K562 (cell line): ENCODE measurements at regions not wholly inside any gene's neighbourhood (a gene's known extent, or its start where the extent isn't known, plus 50 kb on each side); places are given as distances from the start of the nearest gene placed in this dataset.

Experiments
- ATAC-seq: fragments of 200-7000 bp; cut with Tn5 transposase; 3 replicates; pipeline ENCODE4 v1.9.1; 2020; ENCODE audit warnings: moderate library complexity
- BruUV-seq: library from RNA; stranded (reverse); fragments of 400-500 nt; replicated peaks from 2 replicates; lab custom pipeline; 2021; lab: Mats Ljungman, UMichigan
- CTCF ChIA-PET: fragments of 300-600 bp; formaldehyde crosslinking; extraction: SDS; loops from one replicate; lab custom pipeline; 2021; ENCODE audit warnings: low intra/inter-chr PET ratio; lab: Yijun Ruan, JAX
- POLR2A ChIA-PET: fragments of 300-600, 350-650 bp; sonication (Branson Sonifier 250); formaldehyde crosslinking; extraction: SDS; loops from one replicate; lab custom pipeline; 2021; ENCODE audit warnings: antibody characterized with exemption, inconsistent platforms; lab: Yijun Ruan, JAX
- DNase-seq, 4 experiments: peaks; one replicate each; pipeline versions ENCODE4 v3.0.0 to v3.0.0-alpha.2; 2011 to 2018; ENCODE audit warnings: low spot score in 3 of 4, mixed read lengths in 3 of 4; ENCODE audit errors: extremely low read depth in 1 of 4
- FAIRE-seq: peaks from 2 replicates; lab custom pipeline; 2011; peaks lifted over from hg19 to GRCh38; lab: Jason Lieb, UNC
- H2AFZ ChIP-seq: 2 replicates; pipeline ENCODE4 v1.6.0; 2011; ENCODE audit warnings: low read depth, low read length, control low read depth, inconsistent platforms
- H3K27ac ChIP-seq: fragments of 200-600 bp; 3 replicates; pipeline ENCODE4 v1.8.0; 2011; ENCODE audit warnings: low read depth, mild to moderate bottlenecking, control low read depth, inconsistent platforms, low read length, moderate library complexity, mixed read lengths; ENCODE audit errors: extremely low read depth
- H3K27me3 ChIP-seq, 2 experiments: fragments of 300-600 bp in 1 of 2; 2 replicates in 1 of 2; 3 replicates in 1 of 2; pipeline versions ENCODE4 v1.6.0 to v1.8.0; 2011; ENCODE audit warnings: inconsistent platforms in 2 of 2, low read length in 2 of 2, mild to moderate bottlenecking in 1 of 2, mixed read lengths in 1 of 2, moderate library complexity in 1 of 2; ENCODE audit not compliant: control insufficient read depth in 2 of 2, insufficient read depth in 2 of 2
- H3K36me3 ChIP-seq: fragments of 300-600 bp; 3 replicates; pipeline ENCODE4 v1.8.0; 2011; ENCODE audit warnings: mild to moderate bottlenecking, low read length, inconsistent platforms; ENCODE audit not compliant: control insufficient read depth, insufficient read depth
- H3K4me1 ChIP-seq, 2 experiments: fragments of 200-600 bp in 1 of 2; replicated peaks in 1 of 2; 2 replicates in 1 of 2; 3 replicates in 1 of 2; pipeline versions ENCODE4 v1.5.1 to v1.8.0; 2011; ENCODE audit warnings: inconsistent platforms in 2 of 2, low read length in 2 of 2, mild to moderate bottlenecking in 1 of 2, mixed read lengths in 1 of 2, moderate library complexity in 1 of 2; ENCODE audit not compliant: control insufficient read depth in 2 of 2, insufficient read depth in 2 of 2
- H3K4me2 ChIP-seq: 2 replicates; pipeline ENCODE4 v1.6.1; 2011; ENCODE audit warnings: low read length, control low read depth, inconsistent platforms, mixed read lengths; ENCODE audit not compliant: insufficient read depth
- H3K4me3 ChIP-seq: fragments of 200-600 bp; sonication (generic), shearing (Covaris generic); 2 replicates; pipeline ENCODE4 v1.5.1; 2016; ENCODE audit warnings: control low read depth, inconsistent platforms
- H3K79me2 ChIP-seq: fragments of 200-600 bp; 3 replicates; pipeline ENCODE4 v1.8.0; 2011; ENCODE audit warnings: low read length, inconsistent platforms; ENCODE audit not compliant: control insufficient read depth, insufficient read depth
- H3K9ac ChIP-seq, 2 experiments: 2 replicates each; pipeline versions ENCODE4 v1.6.0 to v1.6.1; 2011; ENCODE audit warnings: low read depth in 2 of 2, low read length in 2 of 2, control low read depth in 1 of 2, inconsistent platforms in 1 of 2, mild to moderate bottlenecking in 1 of 2, mixed read lengths in 1 of 2; ENCODE audit not compliant: insufficient read depth in 1 of 2
- H3K9me1 ChIP-seq: one replicate; pipeline ENCODE4 v1.6.0; 2011; ENCODE audit warnings: inconsistent platforms, mild to moderate bottlenecking, low read length, moderate library complexity; ENCODE audit not compliant: control insufficient read depth, insufficient read depth
- H3K9me3 ChIP-seq: replicated peaks from 2 replicates; pipeline ENCODE4 v1.5.1; 2011; ENCODE audit warnings: low read depth, low read length, inconsistent platforms; ENCODE audit not compliant: control insufficient read depth, insufficient read depth
- H4K20me1 ChIP-seq: replicated peaks from 2 replicates; pipeline ENCODE4 v1.6.1; 2011; ENCODE audit warnings: low read length, inconsistent platforms, mixed read lengths; ENCODE audit not compliant: control insufficient read depth, insufficient read depth
- BRD4 ChIP-seq: fragments of 200-600 bp; sonication (generic); IDR thresholded peaks from 2 replicates; pipeline ENCODE4 v1.6.1; 2017; ENCODE audit warnings: inconsistent platforms
- FOXM1 ChIP-seq, 2 experiments: fragments of 450-650 bp in 1 of 2; sonication (generic) in 1 of 2; formaldehyde crosslinking in 1 of 2; IDR thresholded peaks; 2 replicates each; pipeline versions ENCODE4 v1.6.1 to v1.9.0; 2017 to 2022; ENCODE audit warnings: low read depth in 2 of 2, mild to moderate bottlenecking in 2 of 2, missing genetic modification reagents in 1 of 2, moderate library complexity in 1 of 2
- GTF2F1 ChIP-seq: IDR thresholded peaks from 2 replicates; pipeline ENCODE4 v1.6.1; 2011; ENCODE audit warnings: low read depth, low read length, improper control_type of control experiment
- HMG20B ChIP-seq: fragments of 250-450 bp; sonication (Bioruptor Pico); IDR thresholded peaks from 2 replicates; pipeline ENCODE4 v1.5.0; 2021; ENCODE audit warnings: mild to moderate bottlenecking
- HNRNPUL1 ChIP-seq: fragments of 200-400 bp; formaldehyde crosslinking; IDR thresholded peaks from 2 replicates; pipeline ENCODE4 v1.6.1; 2017; ENCODE audit warnings: low read length
- KLF13 ChIP-seq: fragments of 450-650 bp; IDR thresholded peaks from 2 replicates; pipeline ENCODE4 v1.6.1; 2016; ENCODE audit warnings: missing genetic modification characterization, low read depth, mild to moderate bottlenecking, missing compliant biosample characterization, moderate library complexity, borderline replicate concordance
- NRF1 ChIP-seq, 2 experiments: fragments of 450-650 bp; IDR thresholded peaks in 1 of 2; conservative IDR thresholded peaks in 1 of 2; 2 replicates each; pipeline ENCODE4 v1.6.1; 2014; ENCODE audit warnings: mild to moderate bottlenecking in 2 of 2
- PCBP1 ChIP-seq: fragments of 200-400 bp; formaldehyde crosslinking; IDR thresholded peaks from 2 replicates; pipeline ENCODE4 v1.6.1; 2018; ENCODE audit warnings: mild to moderate bottlenecking, low read depth, low read length; ENCODE audit not compliant: poor library complexity, severe bottlenecking
- SAP30 ChIP-seq: fragments of 200-600 bp; sonication (generic); IDR thresholded peaks from 2 replicates; pipeline ENCODE4 v1.6.1; 2012; ENCODE audit warnings: borderline replicate concordance, low read depth, mild to moderate bottlenecking, moderate library complexity, low read length, control low read depth, inconsistent platforms; ENCODE audit not compliant: insufficient read depth, poor library complexity, severe bottlenecking
- TCF7 ChIP-seq: sonication (generic); IDR thresholded peaks from 2 replicates; pipeline ENCODE4 v1.6.1; 2016; ENCODE audit warnings: antibody characterized with exemption, borderline replicate concordance
- ZNF224 ChIP-seq: sonication (generic); formaldehyde crosslinking; IDR thresholded peaks from 2 replicates; pipeline ENCODE4 v1.8.0; 2022; ENCODE audit warnings: mild to moderate bottlenecking, missing genetic modification reagents
- ZSCAN32 ChIP-seq: fragments of 450-650 bp; formaldehyde crosslinking; IDR thresholded peaks from 2 replicates; pipeline ENCODE4 v1.4.0; 2020; ENCODE audit warnings: mild to moderate bottlenecking, moderate library complexity
- WGBS: fragments of 100-300 bp; shearing (Covaris generic); methylation state at CpG from one replicate; pipeline ENCODE4 v1.1.6; 2016; ENCODE audit warnings: low coverage, mixed read lengths; ENCODE audit not compliant: insufficient coverage; ENCODE audit errors: missing lambda C conversion rate; 5-methylcytosine and 5-hydroxymethylcytosine counted together
- in situ Hi-C: fragments of 300-500 bp; cut with MboI; formaldehyde crosslinking; loops from 4 replicates; pipeline ENCODE4 v1.15.0; 2018; ENCODE audit warnings: inconsistent platforms, mixed read lengths
- intact Hi-C: fragments of 100-400 bp; cut with micrococcal nuclease; formaldehyde crosslinking; loops from 2 replicates; pipeline ENCODE4 v1.14.2; 2022
- TF ChIP-seq, protein P1 (sequence below): sonication (generic); formaldehyde crosslinking; IDR thresholded peaks from 2 replicates; pipeline ENCODE4 v1.8.0; 2022; ENCODE audit warnings: mild to moderate bottlenecking, missing genetic modification reagents, borderline replicate concordance
- TF ChIP-seq, protein P2 (sequence below): fragments of 250-450 bp; sonication (Bioruptor Pico); IDR thresholded peaks from 2 replicates; pipeline ENCODE4 v1.4.0; 2020; ENCODE audit warnings: mild to moderate bottlenecking
- TF ChIP-seq, protein P3 (sequence below): fragments of 450-650 bp; conservative IDR thresholded peaks from 2 replicates; pipeline ENCODE4 v1.6.1; 2016; ENCODE audit warnings: missing genetic modification characterization, low read depth, mild to moderate bottlenecking, control low read depth, missing compliant biosample characterization

DNA sequence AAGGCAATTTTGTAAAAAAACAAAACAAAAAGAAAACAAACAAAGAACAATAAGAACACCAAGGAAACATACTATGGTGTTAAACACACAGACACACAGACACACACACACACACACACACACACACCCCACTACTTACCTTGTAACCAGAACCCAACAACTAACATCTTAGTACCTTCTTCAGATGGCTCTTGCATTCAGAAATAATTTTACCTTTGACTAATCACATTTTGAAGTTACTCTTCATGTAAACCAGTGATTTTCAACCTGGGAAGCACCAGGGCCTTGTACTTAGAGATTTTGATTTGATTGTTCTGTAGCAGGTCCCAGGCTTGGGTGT lies 87.5 kb downstream of the AQP4 start (continued):
- TF ChIP-seq, protein P1, sequence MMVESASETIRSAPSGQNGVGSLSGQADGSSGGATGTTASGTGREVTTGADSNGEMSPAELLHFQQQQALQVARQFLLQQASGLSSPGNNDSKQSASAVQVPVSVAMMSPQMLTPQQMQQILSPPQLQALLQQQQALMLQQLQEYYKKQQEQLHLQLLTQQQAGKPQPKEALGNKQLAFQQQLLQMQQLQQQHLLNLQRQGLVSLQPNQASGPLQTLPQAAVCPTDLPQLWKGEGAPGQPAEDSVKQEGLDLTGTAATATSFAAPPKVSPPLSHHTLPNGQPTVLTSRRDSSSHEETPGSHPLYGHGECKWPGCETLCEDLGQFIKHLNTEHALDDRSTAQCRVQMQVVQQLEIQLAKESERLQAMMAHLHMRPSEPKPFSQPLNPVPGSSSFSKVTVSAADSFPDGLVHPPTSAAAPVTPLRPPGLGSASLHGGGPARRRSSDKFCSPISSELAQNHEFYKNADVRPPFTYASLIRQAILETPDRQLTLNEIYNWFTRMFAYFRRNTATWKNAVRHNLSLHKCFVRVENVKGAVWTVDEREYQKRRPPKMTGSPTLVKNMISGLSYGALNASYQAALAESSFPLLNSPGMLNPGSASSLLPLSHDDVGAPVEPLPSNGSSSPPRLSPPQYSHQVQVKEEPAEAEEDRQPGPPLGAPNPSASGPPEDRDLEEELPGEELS (CRISPR knock-in tag): no peak
- no peak for TF ChIP-seq TCF7
- TF ChIP-seq BRD4: no peak
- no peak for TF ChIP-seq HMG20B (CRISPR knock-in tag)
- no peak for TF ChIP-seq PCBP1

DNA sequence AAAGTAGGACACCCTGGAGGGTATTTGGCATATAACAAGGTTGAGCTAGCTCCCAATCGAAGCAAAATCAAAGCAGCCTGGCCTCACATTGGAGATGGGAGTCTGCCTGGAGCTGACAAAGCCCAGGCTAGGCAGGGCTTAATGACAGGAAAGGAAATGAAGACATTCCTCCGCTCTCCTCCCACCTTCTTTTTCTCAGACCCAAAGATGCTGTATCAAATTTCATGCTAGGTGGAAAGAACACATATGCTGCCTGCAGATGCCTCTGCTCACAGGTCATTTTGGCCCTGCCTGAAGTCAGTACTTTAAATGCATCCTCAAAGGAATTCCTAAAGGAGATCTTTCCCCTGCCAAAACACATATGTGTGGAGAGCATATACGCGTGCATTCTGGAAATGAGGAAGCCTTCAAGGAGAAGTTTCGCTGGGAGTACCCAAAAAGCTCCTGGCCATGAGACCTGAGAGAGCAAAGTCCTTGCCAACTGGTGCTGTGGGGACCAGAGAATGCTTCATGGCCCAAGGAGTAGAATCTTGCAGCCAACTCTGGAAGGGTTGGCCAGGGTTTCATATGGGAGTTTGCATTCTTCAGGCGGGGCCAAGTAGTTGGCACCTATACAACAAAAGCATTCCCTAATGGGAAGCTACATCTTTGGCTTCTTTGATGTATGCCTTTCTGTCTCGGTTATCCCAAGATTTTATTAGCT lies 88.0 kb downstream of the AQP4 start:
- H3K79me2 ChIP-seq: no peaks in the 10 kb centered on the region
- H4K20me1 ChIP-seq: no peaks in the 10 kb centered on the region
- no peaks in the 10 kb centered on the region for H3K36me3 ChIP-seq
- POLR2A ChIA-PET: no interaction called here
- in situ Hi-C loops: no loop called here
- H3K9me3 ChIP-seq: no peaks in the 10 kb centered on the region
- BruUV-seq: no TSS peak
- WGBS: 0% methylated on average over 7 of the region's 7 CpGs
- intact Hi-C loops: no loop called here
- no peak for ATAC-seq
- H3K27ac ChIP-seq: no peak overlapping the region
- no peaks in the 10 kb centered on the region for H3K27me3 ChIP-seq
- no peak overlapping the region for H3K9ac ChIP-seq
- no peak for DNase-seq
- no peaks in the 10 kb centered on the region for H3K4me1 ChIP-seq
- no peak overlapping the region for H2AFZ ChIP-seq
- H3K9me1 ChIP-seq: no peaks in the 10 kb centered on the region
- CTCF ChIA-PET: no interaction called here
- no peak for FAIRE-seq
- H3K4me2 ChIP-seq: no peak overlapping the region
- no peak overlapping the region for H3K4me3 ChIP-seq
- TF ChIP-seq, protein P2, sequence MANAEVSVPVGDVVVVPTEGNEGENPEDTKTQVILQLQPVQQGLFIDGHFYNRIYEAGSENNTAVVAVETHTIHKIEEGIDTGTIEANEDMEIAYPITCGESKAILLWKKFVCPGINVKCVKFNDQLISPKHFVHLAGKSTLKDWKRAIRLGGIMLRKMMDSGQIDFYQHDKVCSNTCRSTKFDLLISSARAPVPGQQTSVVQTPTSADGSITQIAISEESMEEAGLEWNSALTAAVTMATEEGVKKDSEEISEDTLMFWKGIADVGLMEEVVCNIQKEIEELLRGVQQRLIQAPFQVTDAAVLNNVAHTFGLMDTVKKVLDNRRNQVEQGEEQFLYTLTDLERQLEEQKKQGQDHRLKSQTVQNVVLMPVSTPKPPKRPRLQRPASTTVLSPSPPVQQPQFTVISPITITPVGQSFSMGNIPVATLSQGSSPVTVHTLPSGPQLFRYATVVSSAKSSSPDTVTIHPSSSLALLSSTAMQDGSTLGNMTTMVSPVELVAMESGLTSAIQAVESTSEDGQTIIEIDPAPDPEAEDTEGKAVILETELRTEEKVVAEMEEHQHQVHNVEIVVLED (CRISPR knock-in tag): no peak
- TF ChIP-seq ZNF224 (CRISPR knock-in tag) (no peak), FOXM1 (IDR thresholded peaks at IDR 0.05; ENCODE audit: low read depth) (no peak), FOXM1 (CRISPR knock-in tag; IDR thresholded peaks at IDR 0.05; ENCODE audit: low read depth) (no peak), ZSCAN32 (CRISPR knock-in tag) (no peak), GTF2F1 (no peak), HNRNPUL1 (no peak), KLF13 (tag) (no peak), NRF1 (conservative IDR thresholded peaks at IDR 0.05 in 1 of 2, IDR thresholded peaks at IDR 0.05 in 1 of 2) (no peak), SAP30 (no peak)
- TF ChIP-seq, protein P3, sequence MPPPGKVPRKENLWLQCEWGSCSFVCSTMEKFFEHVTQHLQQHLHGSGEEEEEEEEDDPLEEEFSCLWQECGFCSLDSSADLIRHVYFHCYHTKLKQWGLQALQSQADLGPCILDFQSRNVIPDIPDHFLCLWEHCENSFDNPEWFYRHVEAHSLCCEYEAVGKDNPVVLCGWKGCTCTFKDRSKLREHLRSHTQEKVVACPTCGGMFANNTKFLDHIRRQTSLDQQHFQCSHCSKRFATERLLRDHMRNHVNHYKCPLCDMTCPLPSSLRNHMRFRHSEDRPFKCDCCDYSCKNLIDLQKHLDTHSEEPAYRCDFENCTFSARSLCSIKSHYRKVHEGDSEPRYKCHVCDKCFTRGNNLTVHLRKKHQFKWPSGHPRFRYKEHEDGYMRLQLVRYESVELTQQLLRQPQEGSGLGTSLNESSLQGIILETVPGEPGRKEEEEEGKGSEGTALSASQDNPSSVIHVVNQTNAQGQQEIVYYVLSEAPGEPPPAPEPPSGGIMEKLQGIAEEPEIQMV (tag): no peak
